ENCODE measurements at regions not wholly inside any gene's neighbourhood (a gene's known extent, or its start where the extent isn't known, plus 50 kb on each side); places are given as distances from the start of the nearest gene placed in this dataset.

GRCh38 chrX:120750381-120750780 lies 120.5 kb upstream of the C1GALT1C1 start:
- Histone ChIP-seq H3K27ac (no peak overlapping the region), H3K36me3 (no peaks in the 10 kb centered on the region), H3K4me3 (no peak overlapping the region), H3K9me3 (no peaks in the 10 kb centered on the region), H3K27me3 (no peaks in the 10 kb centered on the region), H3K4me1 (no peaks in the 10 kb centered on the region)
- intact Hi-C loops (cut with DNase I; ENCODE audit: low total_unique reads): no loop called here
- TF ChIP-seq POLR2A (IDR thresholded peaks at IDR 0.05) (no peak), CTCF (IDR thresholded peaks at IDR 0.05) (no peak)
- DNase-seq: no peak

- no peaks in the 10 kb centered on the region for H3K4me1 ChIP-seq
- no peaks in the 10 kb centered on the region for H3K9me3 ChIP-seq
- no peaks in the 10 kb centered on the region for H3K27me3 ChIP-seq
- DNase-seq: no peak
- no peaks in the 10 kb centered on the region for H3K36me3 ChIP-seq
- no peak overlapping the region for H3K27ac ChIP-seq
- no peak overlapping the region for H3K4me3 ChIP-seq
- intact Hi-C loops (cut with DNase I; ENCODE audit: low total_unique reads): no loop called here
- TF ChIP-seq CTCF (IDR thresholded peaks at IDR 0.05) (no peak), POLR2A (IDR thresholded peaks at IDR 0.05) (no peak)
These were observed 119.4 kb upstream of the C1GALT1C1 start for GRCh38 chrX:120749141-120749846.

- DNase-seq: no peak
- Histone ChIP-seq H3K9me3 (no peaks in the 10 kb centered on the region), H3K4me1 (no peaks in the 10 kb centered on the region), H3K27me3 (no peaks in the 10 kb centered on the region), H3K27ac (no peak overlapping the region), H3K36me3 (no peaks in the 10 kb centered on the region), H3K4me3 (no peak overlapping the region)
- TF ChIP-seq CTCF (IDR thresholded peaks at IDR 0.05) (no peak), POLR2A (IDR thresholded peaks at IDR 0.05) (no peak)
- intact Hi-C loops (cut with DNase I; ENCODE audit: low total_unique reads): no loop called here
These were observed 116.3 kb upstream of the C1GALT1C1 start for GRCh38 chrX:120746153-120746552.

GRCh38 chrX:120742946-120743665 lies 113.3 kb upstream of the C1GALT1C1 start:
- TF ChIP-seq CTCF (IDR thresholded peaks at IDR 0.05) (no peak), POLR2A (IDR thresholded peaks at IDR 0.05) (no peak)
- no peak overlapping the region for H3K27ac ChIP-seq
- H3K4me1 ChIP-seq: no peaks in the 10 kb centered on the region
- H3K27me3 ChIP-seq: no peaks in the 10 kb centered on the region
- no peaks in the 10 kb centered on the region for H3K9me3 ChIP-seq
- no peak overlapping the region for H3K4me3 ChIP-seq
- intact Hi-C loops (cut with DNase I; ENCODE audit: low total_unique reads): no loop called here
- DNase-seq: no peak
- no peaks in the 10 kb centered on the region for H3K36me3 ChIP-seq

GRCh38 chrX:120741452-120741851 lies 111.6 kb upstream of the C1GALT1C1 start:
- Histone ChIP-seq H3K27me3 (no peaks in the 10 kb centered on the region), H3K4me3 (no peak overlapping the region), H3K9me3 (no peaks in the 10 kb centered on the region), H3K4me1 (no peaks in the 10 kb centered on the region), H3K36me3 (no peaks in the 10 kb centered on the region), H3K27ac (no peak overlapping the region)
- TF ChIP-seq POLR2A (IDR thresholded peaks at IDR 0.05): no peak
- TF ChIP-seq CTCF (IDR thresholded peaks at IDR 0.05): no peak
- no peak for DNase-seq
- intact Hi-C loops (cut with DNase I; ENCODE audit: low total_unique reads): no loop called here
